Right hindlimb (tissue), 1 donor: ENCODE measurements at regions not wholly inside any gene's neighbourhood (a gene's known extent, or its start where the extent isn't known, plus 50 kb on each side); places are given as distances from the start of the nearest gene placed in this dataset.

Experiments used
- DNase-seq: peaks from one replicate; pipeline ENCODE4 v3.0.0-alpha.2; 2018

DNA sequence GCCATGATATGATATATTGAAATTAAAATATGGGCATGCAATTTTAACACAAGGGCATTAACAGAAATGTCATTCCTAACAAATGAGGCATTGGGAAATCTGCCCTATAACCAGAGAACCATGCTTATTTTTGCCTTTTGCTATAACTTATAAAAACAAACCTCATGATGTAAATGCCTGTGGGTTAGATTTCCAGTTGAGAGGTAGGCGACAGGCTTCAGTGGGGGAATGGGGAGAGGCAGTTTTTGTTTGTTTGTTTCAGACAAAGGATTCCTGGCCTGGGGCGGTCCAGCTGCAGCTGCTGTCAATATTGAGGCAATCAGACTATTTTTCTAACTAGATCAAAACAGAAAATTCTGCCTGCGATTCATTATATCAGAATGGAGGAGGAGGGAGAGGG, 490.4 kb upstream of the CFAP20DC start:
- DNase-seq: no peak

- DNase-seq: no peak
These were observed 489.1 kb upstream of the CFAP20DC start for GRCh38 chr3:59538753-59539432.

DNA sequence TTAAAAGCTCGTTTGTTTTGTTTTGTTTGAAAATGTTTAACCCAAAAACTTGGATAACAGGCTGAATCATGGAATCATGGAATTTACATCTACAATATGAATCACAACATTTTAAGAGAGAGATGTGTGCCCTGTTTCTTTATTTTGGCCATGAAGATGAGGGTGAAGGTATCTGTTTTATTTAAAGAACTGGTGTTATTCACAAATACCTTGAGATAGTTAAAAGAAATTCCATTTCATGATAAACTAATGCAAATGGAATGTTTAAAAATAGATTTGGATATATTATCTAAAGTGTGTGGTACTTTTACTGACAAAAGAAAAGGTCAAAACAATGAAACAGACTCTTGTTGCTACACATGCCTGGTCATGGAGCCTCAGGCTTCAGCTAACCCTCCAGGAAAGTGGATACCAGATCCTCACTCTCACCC, 486.0 kb upstream of the CFAP20DC start:
- DNase-seq: no peak

DNA sequence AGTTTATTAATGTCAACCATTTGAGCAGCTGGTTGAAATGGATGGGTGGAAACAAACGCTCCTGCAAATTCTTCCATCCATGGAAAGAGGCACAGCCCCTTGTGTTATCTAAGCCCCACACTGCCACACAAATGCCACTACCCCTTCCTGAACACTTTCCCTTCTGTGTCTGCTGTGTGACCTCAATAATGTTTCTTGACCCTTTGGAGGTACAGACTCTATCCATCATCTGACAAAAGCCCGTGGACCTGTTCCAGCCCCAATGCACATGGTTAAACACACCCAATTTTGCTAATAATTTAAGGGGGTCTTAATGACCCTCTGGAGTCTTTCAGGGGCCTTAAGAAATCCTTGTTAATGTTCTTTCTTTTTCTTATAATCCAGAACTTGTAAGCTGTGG, 482.2 kb upstream of the CFAP20DC start:
- no peak for DNase-seq

- DNase-seq: no peak
These were observed 481.4 kb upstream of the CFAP20DC start for GRCh38 chr3:59531066-59531745.

DNA sequence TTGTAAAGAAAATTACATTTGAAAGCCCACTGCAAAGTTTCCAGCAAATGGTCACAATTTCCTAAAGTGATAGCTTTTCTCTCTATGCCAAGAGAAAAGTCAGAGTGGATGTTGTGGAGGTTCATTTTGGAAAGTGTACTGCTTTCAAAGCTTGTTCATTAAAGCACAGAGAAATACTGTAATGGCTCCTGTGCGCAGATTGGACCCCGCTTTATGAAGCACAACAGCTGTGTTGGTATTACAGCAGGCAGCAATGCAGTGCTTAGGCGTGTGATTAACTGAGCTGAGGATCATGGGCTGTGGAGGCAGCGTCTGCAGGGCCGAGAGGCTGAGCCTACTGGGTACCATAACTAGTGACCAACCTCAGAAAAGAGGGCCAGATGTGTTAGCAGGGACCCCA, 478.4 kb upstream of the CFAP20DC start:
- DNase-seq: no peak

GRCh38 chr3:59527493-59527892, 477.7 kb upstream of the CFAP20DC start:
- no peak for DNase-seq

DNA sequence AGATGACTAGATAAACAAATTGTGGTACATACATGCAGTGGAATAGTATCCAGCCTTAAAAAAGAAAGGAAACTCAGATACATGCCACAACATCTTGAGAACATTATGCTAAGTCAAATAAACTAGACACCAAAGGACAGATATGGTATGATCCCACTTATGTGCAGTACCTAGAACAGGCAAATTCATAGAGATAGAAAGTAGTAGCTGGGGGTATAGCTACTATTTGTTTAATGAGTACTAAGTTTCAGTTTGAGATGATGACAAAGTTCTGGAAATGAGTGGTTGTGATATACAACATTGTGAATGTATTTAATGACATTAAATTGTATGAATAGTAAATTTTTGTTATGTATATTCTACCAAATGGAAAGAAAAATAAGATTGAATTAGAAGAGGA, 477.2 kb upstream of the CFAP20DC start:
- no peak for DNase-seq

DNA sequence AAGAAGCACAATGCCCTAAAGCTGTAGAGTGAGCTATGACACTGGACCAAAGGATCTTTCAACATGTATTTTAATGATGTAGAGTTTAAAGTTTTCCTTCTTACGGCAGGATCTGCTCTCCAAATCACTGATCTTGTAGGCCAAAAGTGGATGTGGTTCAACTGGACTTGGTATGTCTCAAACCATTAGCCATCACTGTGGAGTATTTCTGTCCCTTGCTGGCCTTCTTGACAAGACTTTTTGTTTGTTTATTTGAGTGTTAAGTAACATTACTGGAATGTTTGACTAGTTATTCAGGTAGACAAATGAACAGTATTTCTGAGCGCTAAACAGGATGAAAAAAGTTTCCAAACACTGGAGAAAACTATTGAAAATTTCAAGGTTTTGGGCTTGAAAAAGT, 472.7 kb upstream of the CFAP20DC start:
- DNase-seq: no peak

DNA sequence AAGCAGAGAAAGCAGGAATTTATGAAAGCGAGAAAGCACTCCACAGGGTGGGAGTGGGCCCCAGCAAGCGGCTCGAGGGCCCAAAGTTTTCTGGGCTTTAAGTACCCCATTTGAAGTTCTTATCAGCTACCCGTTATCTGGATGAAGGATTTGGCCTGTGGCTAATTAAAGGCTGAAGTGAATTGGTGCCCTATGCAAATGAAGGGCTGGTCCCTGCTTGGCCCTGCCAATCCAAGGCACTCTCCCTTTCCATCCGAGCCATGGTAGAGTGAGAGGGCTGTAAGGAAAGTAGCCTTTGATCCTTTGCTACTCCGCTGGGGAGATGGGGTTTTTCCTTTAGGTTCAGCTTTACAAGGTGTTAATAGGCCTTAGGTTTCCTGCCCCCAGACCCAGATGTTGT, 469.3 kb upstream of the CFAP20DC start:
- DNase-seq: no peak

DNA sequence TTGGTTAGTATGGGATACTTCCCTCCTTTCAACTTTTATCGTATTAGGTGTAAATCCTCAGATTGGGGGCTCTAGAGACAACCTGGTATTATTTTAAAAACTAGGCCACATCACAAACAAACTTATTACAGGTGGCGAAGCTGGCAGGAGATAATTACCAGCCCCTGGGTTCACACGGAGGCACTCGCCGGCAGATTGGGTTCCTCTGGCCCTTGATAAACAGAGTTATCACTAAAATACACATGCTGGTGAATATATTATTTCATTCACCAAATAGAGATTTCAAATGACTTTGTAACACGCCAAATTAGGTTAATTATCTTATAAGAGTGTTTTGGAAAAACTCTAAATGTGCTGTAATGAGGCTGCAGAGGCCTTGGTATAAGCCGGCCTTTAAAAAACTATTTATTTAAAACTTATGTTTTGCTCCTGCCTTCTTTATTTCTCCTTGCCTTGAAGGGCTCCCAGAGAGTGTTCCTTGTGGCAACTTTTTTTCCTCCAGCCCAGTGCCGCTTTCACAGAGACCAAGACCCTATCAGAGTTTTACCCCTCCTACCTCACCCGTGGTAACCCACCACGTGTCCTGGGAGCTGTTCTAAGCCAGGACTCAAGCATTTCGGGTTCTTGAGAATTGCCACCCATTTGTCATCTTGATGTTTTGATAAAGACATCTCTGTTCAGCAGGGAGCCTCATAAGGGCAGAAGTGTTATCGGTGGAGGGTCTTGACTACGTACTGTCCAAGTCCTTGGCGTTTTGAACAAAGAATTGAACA, 468.6 kb upstream of the CFAP20DC start:
- DNase-seq: no peak

- no peak for DNase-seq
These were observed 467.6 kb upstream of the CFAP20DC start for GRCh38 chr3:59517388-59517787.

- DNase-seq: no peak
These were observed 466.1 kb upstream of the CFAP20DC start for GRCh38 chr3:59515966-59516365.

- DNase-seq: no peak
These were observed 465.1 kb upstream of the CFAP20DC start for GRCh38 chr3:59514865-59515482.

- DNase-seq: no peak
These were observed 463.7 kb upstream of the CFAP20DC start for GRCh38 chr3:59513570-59513969.

DNA sequence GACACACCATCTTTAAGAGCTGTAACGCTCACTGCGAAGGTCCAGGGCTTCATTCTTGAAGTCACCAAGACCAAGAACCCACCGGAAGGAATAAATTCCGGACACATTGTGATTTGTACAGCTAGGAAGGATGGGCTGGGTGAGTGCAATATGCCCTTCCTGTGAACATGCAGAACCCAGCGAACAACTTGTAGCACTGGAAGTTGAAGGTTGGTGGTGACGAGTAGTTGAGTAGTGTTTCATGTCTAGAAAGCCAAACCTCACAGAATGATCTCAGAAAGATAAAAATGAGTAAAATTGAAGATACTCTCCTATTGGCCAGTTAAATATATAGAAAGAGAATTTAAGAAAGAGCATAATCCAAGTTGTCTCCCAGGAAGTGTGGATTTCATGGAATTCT, 462.2 kb upstream of the CFAP20DC start:
- no peak for DNase-seq

- DNase-seq: no peak
These were observed 460.8 kb upstream of the CFAP20DC start for GRCh38 chr3:59510576-59510975.

DNA sequence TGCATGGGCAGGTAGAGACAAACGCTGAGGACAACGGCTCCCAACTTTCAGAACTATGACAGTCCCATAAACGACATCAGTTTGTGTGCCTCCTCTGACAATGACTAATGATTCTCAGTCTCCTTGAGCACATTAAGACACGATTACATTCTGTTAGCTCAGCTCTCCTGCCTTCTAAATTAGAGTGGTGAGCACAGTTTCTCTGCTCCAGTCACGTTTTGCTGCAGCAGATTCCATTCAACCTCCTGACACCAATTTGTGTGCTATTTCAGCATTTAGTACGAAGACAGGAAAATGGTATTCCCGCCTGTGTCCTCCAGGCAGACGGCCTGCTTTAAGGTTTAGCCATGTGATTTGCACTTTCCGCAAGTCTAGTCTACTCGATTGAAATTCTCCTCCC, 458.4 kb upstream of the CFAP20DC start:
- DNase-seq: no peak

DNA sequence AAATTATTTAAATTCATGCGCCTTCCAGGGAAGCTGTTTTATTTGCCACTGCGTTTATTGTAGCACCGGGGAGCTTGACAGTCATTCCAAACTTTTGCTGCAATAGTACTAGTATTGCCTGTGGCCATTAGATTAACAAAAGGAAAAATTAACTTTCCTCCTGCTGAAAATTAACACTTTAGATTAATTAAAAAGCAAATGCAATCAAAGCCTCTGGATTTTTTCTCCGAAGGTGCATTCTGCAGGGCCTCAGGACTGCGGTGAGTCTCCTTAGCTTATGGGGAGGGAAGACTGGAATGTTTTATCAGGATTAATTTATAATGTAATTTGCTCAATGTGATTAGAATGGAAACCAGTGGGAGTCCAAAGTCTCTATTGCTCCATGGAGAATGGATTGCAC, 456.4 kb upstream of the CFAP20DC start:
- no peak for DNase-seq

- DNase-seq: no peak
These were observed 453.6 kb upstream of the CFAP20DC start for GRCh38 chr3:59503441-59503840.

DNA sequence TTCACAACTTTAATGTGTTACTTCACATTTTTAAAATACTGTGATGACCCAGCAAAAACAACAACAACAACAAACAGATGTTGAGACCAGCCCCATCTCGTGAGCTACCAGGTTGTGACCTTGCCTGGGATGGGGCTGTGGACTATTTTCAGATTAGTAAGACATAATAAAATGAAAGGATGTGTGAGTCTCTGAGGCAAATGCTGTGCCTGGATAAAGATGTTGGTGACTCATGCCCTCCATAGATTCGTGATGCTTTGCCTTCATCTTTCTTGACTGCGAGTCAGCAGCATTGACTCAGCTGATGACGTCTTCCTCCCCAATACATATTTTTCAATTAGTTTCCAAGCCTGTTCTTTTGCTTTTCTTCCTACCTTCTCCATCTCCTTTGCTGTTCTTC, 453.0 kb upstream of the CFAP20DC start:
- no peak for DNase-seq

DNA sequence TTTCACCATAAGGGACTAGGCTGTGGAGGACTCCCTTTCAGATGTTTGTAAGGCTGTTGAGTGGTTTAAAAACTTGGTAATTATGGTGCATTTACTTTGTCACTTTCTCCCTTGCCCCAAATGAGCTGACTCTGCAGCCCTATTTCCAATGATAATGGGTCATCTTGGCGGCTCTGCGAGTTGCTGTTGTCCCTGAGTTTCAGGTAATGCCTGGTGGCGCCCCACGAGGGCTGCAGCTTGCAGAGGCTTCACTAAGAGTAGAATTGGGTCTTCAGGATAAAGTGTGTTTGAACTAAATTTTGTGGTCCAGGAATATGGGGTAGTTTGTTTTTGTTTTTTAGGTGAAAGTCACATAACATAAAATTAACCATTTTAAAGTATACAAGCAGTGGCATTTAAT, 450.1 kb upstream of the CFAP20DC start:
- DNase-seq: no peak

- no peak for DNase-seq
These were observed 449.2 kb upstream of the CFAP20DC start for GRCh38 chr3:59499000-59499399.

GRCh38 chr3:59496250-59496649, 446.4 kb upstream of the CFAP20DC start:
- DNase-seq: no peak
